Choroid plexus epithelial cell (primary cell): ENCODE measurements at regions not wholly inside any gene's neighbourhood (a gene's known extent, or its start where the extent isn't known, plus 50 kb on each side); places are given as distances from the start of the nearest gene placed in this dataset.
A peak's percentile ranks its signal among the peaks of the same experiment; 100 is the strongest.

Experiments
- DNase-seq: peaks from one replicate; pipeline ENCODE4 v3.0.0-alpha.2; 2010; ENCODE audit warnings: low read depth
- H3K4me3 ChIP-seq: 2 replicates; pipeline ENCODE4 v1.5.1; 2011; ENCODE audit warnings: low read depth, mild to moderate bottlenecking, control low read depth, low read length, moderate library complexity
- CTCF ChIP-seq: conservative IDR thresholded peaks from 2 replicates; pipeline ENCODE4 v1.5.1; 2011; ENCODE audit warnings: low read depth, mild to moderate bottlenecking, control low read depth, inconsistent platforms, low read length, moderate library complexity

GRCh38 chr7:145347271-145347670 is 511.4 kb upstream of the TPK1 start:
- no peak overlapping the region for H3K4me3 ChIP-seq
- DNase-seq, result no peak
- TF ChIP-seq CTCF, result no peak

GRCh38 chr7:145339319-145339718 is 503.5 kb upstream of the TPK1 start:
- DNase-seq, result no peak
- TF ChIP-seq CTCF, result no peak
- no peak overlapping the region for H3K4me3 ChIP-seq

GRCh38 chr7:145331522-145331921 is 495.7 kb upstream of the TPK1 start:
- TF ChIP-seq CTCF, result no peak
- no peak overlapping the region for H3K4me3 ChIP-seq
- DNase-seq, result no peak

GRCh38 chr7:145331076-145331475 is 495.2 kb upstream of the TPK1 start:
- no peak overlapping the region for H3K4me3 ChIP-seq
- TF ChIP-seq CTCF, result no peak
- DNase-seq, result no peak

- no peak for DNase-seq
- no peak for TF ChIP-seq CTCF
- H3K4me3 ChIP-seq, result no peak overlapping the region
Observed at GRCh38 chr7:145327646-145328045, 491.8 kb upstream of the TPK1 start.

- no peak for DNase-seq
- no peak overlapping the region for H3K4me3 ChIP-seq
- TF ChIP-seq CTCF, result no peak
Observed at GRCh38 chr7:145324081-145324480, 488.2 kb upstream of the TPK1 start.

- TF ChIP-seq CTCF, result no peak
- peak; percentile 1 for DNase-seq
- no peak overlapping the region for H3K4me3 ChIP-seq
Observed at GRCh38 chr7:145313551-145313950, 477.7 kb upstream of the TPK1 start.
